Activated T-helper 17 cell treated with anti-CD3 and anti-CD28 coated beads, Interleukin-2, amount 50 U/mL, for 72 hours (primary cell): ENCODE measurements at regions not wholly inside any gene's neighbourhood (a gene's known extent, or its start where the extent isn't known, plus 50 kb on each side); places are given as distances from the start of the nearest gene placed in this dataset.

Experiments
- ATAC-seq: fragments of 150-1000 bp; cut with Tn5 transposase; replicated peaks from 2 replicates; pipeline ENCODE4 v1.10.0; 2021; ENCODE audit warnings: mild to moderate bottlenecking, moderate library complexity
- H3K27ac Mint-ChIP-seq: one replicate; pipeline ENCODE4 v1.8.0; 2022; ENCODE audit warnings: mixed read lengths
- H3K27me3 Mint-ChIP-seq: one replicate; pipeline ENCODE4 v1.8.0; 2022; ENCODE audit warnings: mixed read lengths
- H3K36me3 Mint-ChIP-seq: one replicate; pipeline ENCODE4 v1.8.0; 2022; ENCODE audit warnings: low read depth, mild to moderate bottlenecking, mixed read lengths
- H3K4me1 Mint-ChIP-seq: one replicate; pipeline ENCODE4 v1.8.0; 2022; ENCODE audit warnings: mixed read lengths
- H3K4me3 Mint-ChIP-seq: one replicate; pipeline ENCODE4 v1.8.0; 2022; ENCODE audit warnings: mild to moderate bottlenecking, mixed read lengths
- H3K9me3 Mint-ChIP-seq: one replicate; pipeline ENCODE4 v1.8.0; 2022; ENCODE audit warnings: mixed read lengths

- Mint-ChIP-seq H3K4me3 (no peak overlapping the region), H3K36me3 (no peaks in the 10 kb centered on the region), H3K27me3 (peaks cover 11% of the 10 kb centered on the region), H3K27ac (no peak overlapping the region), H3K9me3 (no peaks in the 10 kb centered on the region), H3K4me1 (peaks cover 5% of the 10 kb centered on the region)
- ATAC-seq, result no peak
Measured at GRCh38 chr2:191759680-191760079, 81.7 kb downstream of the NABP1 start.

GRCh38 chr2:191760655-191761262, 82.8 kb downstream of the NABP1 start:
- Mint-ChIP-seq H3K27ac (no peak overlapping the region), H3K4me1 (peaks cover 5% of the 10 kb centered on the region), H3K36me3 (no peaks in the 10 kb centered on the region), H3K27me3 (peaks cover 11% of the 10 kb centered on the region), H3K4me3 (no peak overlapping the region), H3K9me3 (no peaks in the 10 kb centered on the region)
- ATAC-seq, result no peak

GRCh38 chr2:191773136-191773535, 73.8 kb downstream of the CAVIN2 start:
- no peak for ATAC-seq
- H3K27ac Mint-ChIP-seq, result no peak overlapping the region

GRCh38 chr2:191777351-191777750, 69.5 kb downstream of the CAVIN2 start:
- no peak for ATAC-seq

More at GRCh38 chr2:191773136-191773535, 73.8 kb downstream of the CAVIN2 start:
- Mint-ChIP-seq H3K27me3 (peaks cover 6% of the 10 kb centered on the region), H3K4me3 (no peak overlapping the region), H3K4me1 (no peaks in the 10 kb centered on the region), H3K9me3 (peaks cover 7% of the 10 kb centered on the region), H3K36me3 (no peaks in the 10 kb centered on the region)

GRCh38 chr2:191778041-191778440, 68.8 kb downstream of the CAVIN2 start:
- no peaks in the 10 kb centered on the region for H3K36me3 Mint-ChIP-seq
- peaks cover 6% of the 10 kb centered on the region for H3K9me3 Mint-ChIP-seq
- peaks cover 12% of the 10 kb centered on the region for H3K27me3 Mint-ChIP-seq
- H3K27ac Mint-ChIP-seq, result no peak overlapping the region
- no peak overlapping the region for H3K4me3 Mint-ChIP-seq
- ATAC-seq, result no peak
- H3K4me1 Mint-ChIP-seq, result no peaks in the 10 kb centered on the region

More at GRCh38 chr2:191777351-191777750, 69.5 kb downstream of the CAVIN2 start:
- no peaks in the 10 kb centered on the region for H3K4me1 Mint-ChIP-seq
- no peaks in the 10 kb centered on the region for H3K36me3 Mint-ChIP-seq
- H3K9me3 Mint-ChIP-seq, result peaks cover 7% of the 10 kb centered on the region
- H3K4me3 Mint-ChIP-seq, result no peak overlapping the region
- H3K27ac Mint-ChIP-seq, result no peak overlapping the region
- peaks cover 10% of the 10 kb centered on the region for H3K27me3 Mint-ChIP-seq

GRCh38 chr2:191782351-191782750, 64.5 kb downstream of the CAVIN2 start:
- no peaks in the 10 kb centered on the region for H3K9me3 Mint-ChIP-seq
- H3K4me1 Mint-ChIP-seq, result peaks cover 6% of the 10 kb centered on the region
- ATAC-seq, result no peak
- no peak overlapping the region for H3K27ac Mint-ChIP-seq
- peaks cover 14% of the 10 kb centered on the region for H3K27me3 Mint-ChIP-seq
- H3K36me3 Mint-ChIP-seq, result no peaks in the 10 kb centered on the region
- no peak overlapping the region for H3K4me3 Mint-ChIP-seq

GRCh38 chr2:191783416-191783815, 63.5 kb downstream of the CAVIN2 start:
- Mint-ChIP-seq H3K4me3 (no peak overlapping the region), H3K36me3 (no peaks in the 10 kb centered on the region), H3K9me3 (no peaks in the 10 kb centered on the region), H3K4me1 (peaks cover 8% of the 10 kb centered on the region), H3K27ac (no peak overlapping the region), H3K27me3 (peaks cover 18% of the 10 kb centered on the region)
- no peak for ATAC-seq
